Activated gamma-delta T cell (primary cell): ENCODE measurements at regions not wholly inside any gene's neighbourhood (a gene's known extent, or its start where the extent isn't known, plus 50 kb on each side); places are given as distances from the start of the nearest gene placed in this dataset.
A peak's percentile ranks its signal among the peaks of the same experiment; 100 is the strongest.

Experiments
- DNase-seq: peaks from one replicate; lab custom pipeline; 2025; lab: John Stamatoyannopoulos, UW

GRCh38 chr13:58906329-58907007 lies 1257.3 kb downstream of the DIAPH3 start:
- no peak for DNase-seq

- DNase-seq, result no peak
Observed at GRCh38 chr13:58907347-58907746, 1256.4 kb downstream of the DIAPH3 start.

GRCh38 chr13:58908019-58908679 lies 1255.6 kb downstream of the DIAPH3 start:
- no peak for DNase-seq

GRCh38 chr13:58919551-58919950 lies 1244.2 kb downstream of the DIAPH3 start:
- DNase-seq, result no peak

- no peak for DNase-seq
Observed at GRCh38 chr13:58921129-58921528, 1242.6 kb downstream of the DIAPH3 start.

GRCh38 chr13:58926858-58927257 lies 1236.9 kb downstream of the DIAPH3 start:
- no peak for DNase-seq

GRCh38 chr13:58933475-58933874 lies 1230.3 kb downstream of the DIAPH3 start:
- no peak for DNase-seq

- DNase-seq, result no peak
Observed at GRCh38 chr13:58935689-58936088, 1228.0 kb downstream of the DIAPH3 start.

- no peak for DNase-seq
Observed at GRCh38 chr13:58946274-58946673, 1217.5 kb downstream of the DIAPH3 start.

- DNase-seq, result no peak
Observed at GRCh38 chr13:58949646-58950045, 1214.1 kb downstream of the DIAPH3 start.

GRCh38 chr13:58950911-58951310 lies 1212.8 kb downstream of the DIAPH3 start:
- DNase-seq, result no peak

- no peak for DNase-seq
Observed at GRCh38 chr13:58953638-58954037, 1210.1 kb downstream of the DIAPH3 start.

GRCh38 chr13:58955546-58956385 lies 1208.0 kb downstream of the DIAPH3 start:
- DNase-seq, result no peak

GRCh38 chr13:58958097-58958496 lies 1205.6 kb downstream of the DIAPH3 start:
- peak; percentile 5 for DNase-seq

- DNase-seq, result no peak
Observed at GRCh38 chr13:58960888-58961287, 1202.8 kb downstream of the DIAPH3 start.

GRCh38 chr13:58963321-58963720 lies 1200.4 kb downstream of the DIAPH3 start:
- DNase-seq, result no peak

- no peak for DNase-seq
Observed at GRCh38 chr13:58964048-58964447, 1199.7 kb downstream of the DIAPH3 start.

- DNase-seq, result no peak
Observed at GRCh38 chr13:58977085-58977484, 1186.6 kb downstream of the DIAPH3 start.

- no peak for DNase-seq
Observed at GRCh38 chr13:58978331-58978730, 1185.4 kb downstream of the DIAPH3 start.

- DNase-seq, result no peak
Observed at GRCh38 chr13:58979851-58980250, 1183.9 kb downstream of the DIAPH3 start.

GRCh38 chr13:58985845-58986244 lies 1177.9 kb downstream of the DIAPH3 start:
- DNase-seq, result no peak

GRCh38 chr13:58989556-58989955 lies 1174.2 kb downstream of the DIAPH3 start:
- no peak for DNase-seq
